GM12878 (cell line): ENCODE measurements at regions not wholly inside any gene's neighbourhood (a gene's known extent, or its start where the extent isn't known, plus 50 kb on each side); places are given as distances from the start of the nearest gene placed in this dataset. TPM values are rescaled to one million over a fixed set of nuclear protein-coding genes. Genes with fewer than 3 reads are reported as not detected.
"Not testable (repeated sequence)": the region's sequence is repeated elsewhere in the genome, so short reads cannot be mapped to it uniquely, and the experiment has no call there.

Source experiments
- ATAC-seq: fragments of 200-7000 bp; cut with Tn5 transposase; 3 replicates; pipeline ENCODE4 v1.9.1; 2020; ENCODE audit warnings: mild to moderate bottlenecking, moderate library complexity
- BruUV-seq: library from RNA; stranded (reverse); fragments of 400-500 nt; replicated peaks from 2 replicates; lab custom pipeline; 2021; lab: Mats Ljungman, UMichigan
- CTCF ChIA-PET: fragments of 300-600 bp; sonication (Branson Sonifier 250); formaldehyde crosslinking; extraction: SDS; loops from one replicate; lab custom pipeline; 2021; ENCODE audit warnings: inconsistent platforms; lab: Yijun Ruan, JAX
- POLR2A ChIA-PET: fragments of 350-600 bp; formaldehyde crosslinking; extraction: SDS; loops from one replicate; lab custom pipeline; 2021; ENCODE audit warnings: inconsistent platforms; lab: Charles Lee
- RAD21 ChIA-PET: fragments of 300-600 bp; sonication (Branson Sonifier 250); formaldehyde crosslinking; loops from one replicate; lab custom pipeline; 2023; ENCODE audit warnings: antibody characterized with exemption; ENCODE audit not compliant: unreplicated experiment; lab: Charles Lee
- SMC1A ChIA-PET: fragments of 300-600 bp; sonication (Branson Sonifier 250); formaldehyde crosslinking; loops from one replicate; lab custom pipeline; 2023; ENCODE audit not compliant: unreplicated experiment, uncharacterized antibody; lab: Charles Lee
- DNase-seq: peaks from one replicate; pipeline ENCODE4 v3.0.0-alpha.2; 2011; ENCODE audit warnings: low read depth, low spot score
- FAIRE-seq: peaks from 3 replicates; lab custom pipeline; 2011; peaks lifted over from hg19 to GRCh38; lab: Jason Lieb, UNC
- H2AFZ ChIP-seq: 2 replicates; pipeline ENCODE4 v1.6.0; 2011; ENCODE audit warnings: low read depth, low read length, control low read depth; ENCODE audit not compliant: control insufficient read depth
- H3K27ac ChIP-seq: 2 replicates; pipeline ENCODE4 v1.5.1; 2011; ENCODE audit warnings: control low read depth; ENCODE audit not compliant: control insufficient read depth, insufficient read depth
- H3K27me3 ChIP-seq, 2 experiments: replicated peaks in 1 of 2; 2 replicates each; pipeline versions ENCODE4 v1.6.0 to v1.6.1; 2011; ENCODE audit warnings: low read length in 1 of 2; ENCODE audit not compliant: control insufficient read depth in 2 of 2, insufficient read depth in 2 of 2
- H3K36me3 ChIP-seq, 2 experiments: 2 replicates each; pipeline ENCODE4 v1.5.1; 2011; ENCODE audit warnings: low read length in 1 of 2; ENCODE audit not compliant: control insufficient read depth in 2 of 2, insufficient read depth in 2 of 2
- H3K4me1 ChIP-seq: 2 replicates; pipeline ENCODE4 v1.6.1; 2011; ENCODE audit warnings: mild to moderate bottlenecking, low read length, moderate library complexity, mixed read lengths; ENCODE audit not compliant: control insufficient read depth, insufficient read depth
- H3K4me2 ChIP-seq: 2 replicates; pipeline ENCODE4 v1.6.0; 2011; ENCODE audit warnings: control low read depth; ENCODE audit not compliant: control insufficient read depth, insufficient read depth
- H3K4me3 ChIP-seq: fragments of 200-600 bp; sonication (generic); 2 replicates; pipeline ENCODE4 v1.5.1; 2016
- H3K79me2 ChIP-seq: 2 replicates; pipeline ENCODE4 v1.6.0; 2011; ENCODE audit warnings: low read length; ENCODE audit not compliant: control insufficient read depth, insufficient read depth
- H3K9ac ChIP-seq: 2 replicates; pipeline ENCODE4 v1.8.0; 2011; ENCODE audit warnings: low read length, control low read depth, mixed read lengths; ENCODE audit not compliant: control insufficient read depth, insufficient read depth
- H3K9me3 ChIP-seq: replicated peaks from 3 replicates; pipeline ENCODE4 v1.5.1; 2011; ENCODE audit warnings: mild to moderate bottlenecking, low read length; ENCODE audit not compliant: control insufficient read depth, insufficient read depth
- H4K20me1 ChIP-seq: 2 replicates; pipeline ENCODE4 v1.6.0; 2011; ENCODE audit not compliant: control insufficient read depth, insufficient read depth
- WGBS: methylation state at CpG from one replicate; pipeline ENCODE4 v1.1.6; 2016; ENCODE audit warnings: low lambda C conversion rate; ENCODE audit not compliant: insufficient replicate concordance, insufficient coverage; ENCODE audit errors: missing lambda C conversion rate; 5-methylcytosine and 5-hydroxymethylcytosine counted together
- in situ Hi-C: fragments of 300-500 bp; cut with MboI; formaldehyde crosslinking; loops from 9 replicates; pipeline ENCODE4 v1.14.3; 2018; ENCODE audit warnings: mixed read lengths
- intact Hi-C: fragments of 100-400 bp; cut with micrococcal nuclease; formaldehyde crosslinking; loops from one replicate; pipeline ENCODE4 v1.14.2; 2022; ENCODE audit not compliant: unreplicated experiment
- small RNA-seq: library from RNA; depleted of rRNA; stranded (forward); fragments of <200 nt; gene quantifications from one replicate; pipeline ENCODE3, GENCODE V24; 2014

DNA sequence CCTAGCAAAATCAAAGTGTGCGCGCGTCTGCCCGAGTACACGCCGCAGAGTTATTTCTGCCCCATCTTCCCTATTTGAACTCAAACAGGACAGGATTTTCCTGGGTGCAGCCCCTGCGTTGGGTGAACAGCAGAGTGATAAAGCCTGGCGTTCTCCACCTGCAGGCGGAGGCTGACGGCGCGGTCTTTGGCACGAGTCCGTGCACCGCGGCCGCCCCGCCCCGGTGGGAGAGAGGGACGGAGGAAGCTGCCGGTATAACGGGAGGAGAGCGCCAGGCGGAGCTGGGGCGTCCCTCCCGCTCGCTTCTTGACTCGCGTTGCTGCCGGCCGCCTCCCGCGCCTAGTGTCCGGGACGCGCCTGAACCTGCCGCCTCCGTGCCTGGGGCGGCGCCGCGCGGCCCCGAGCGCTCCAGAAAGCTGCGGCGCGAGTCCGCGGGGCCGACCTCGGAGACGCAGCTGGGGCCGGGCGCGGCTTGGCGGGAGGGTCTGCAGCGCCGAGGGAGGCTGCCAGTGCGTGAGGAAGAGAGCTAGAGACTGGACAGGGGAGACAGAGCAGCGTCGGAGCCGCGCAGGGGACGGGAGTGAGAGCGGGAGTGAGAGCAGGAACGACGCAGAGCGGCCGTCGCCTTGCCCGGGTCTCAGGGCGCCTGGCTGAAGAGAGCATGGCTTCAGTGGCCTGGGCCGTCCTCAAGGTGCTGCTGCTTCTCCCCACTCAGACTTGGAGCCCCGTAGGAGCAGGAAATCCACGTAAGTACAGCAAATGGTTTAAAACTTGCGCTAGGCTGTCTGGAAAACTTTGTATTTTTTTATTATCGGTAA is 66.8 kb upstream of the SPATA31A3 start:
- 48% methylated on average over 15 of the region's 78 CpGs for WGBS
- not testable (repeated sequence) for FAIRE-seq

More for the DNA sequence above, 66.8 kb upstream of the SPATA31A3 start:
- H3K9me3 ChIP-seq, H3K4me3 ChIP-seq, H3K27me3 ChIP-seq, BruUV-seq, DNase-seq, H3K79me2 ChIP-seq, ATAC-seq, RAD21 ChIA-PET, H3K36me3 ChIP-seq, H3K4me2 ChIP-seq, intact Hi-C loops, POLR2A ChIA-PET, H4K20me1 ChIP-seq, SMC1A ChIA-PET, CTCF ChIA-PET, in situ Hi-C loops, H3K4me1 ChIP-seq, H3K27ac ChIP-seq, H2AFZ ChIP-seq, H3K9ac ChIP-seq: not testable (repeated sequence)

Small RNA genes lying in the stretch of these regions (small RNA-seq; reads per million reads assigned to genes)
- gene RN7SL422P = not detected
